ENCODE measurements at regions not wholly inside any gene's neighbourhood (a gene's known extent, or its start where the extent isn't known, plus 50 kb on each side); places are given as distances from the start of the nearest gene placed in this dataset.

- DNase-seq = no peak
Observed at GRCh38 chr10:78785991-78786390, 282.8 kb upstream of the ZMIZ1 start.

DNA sequence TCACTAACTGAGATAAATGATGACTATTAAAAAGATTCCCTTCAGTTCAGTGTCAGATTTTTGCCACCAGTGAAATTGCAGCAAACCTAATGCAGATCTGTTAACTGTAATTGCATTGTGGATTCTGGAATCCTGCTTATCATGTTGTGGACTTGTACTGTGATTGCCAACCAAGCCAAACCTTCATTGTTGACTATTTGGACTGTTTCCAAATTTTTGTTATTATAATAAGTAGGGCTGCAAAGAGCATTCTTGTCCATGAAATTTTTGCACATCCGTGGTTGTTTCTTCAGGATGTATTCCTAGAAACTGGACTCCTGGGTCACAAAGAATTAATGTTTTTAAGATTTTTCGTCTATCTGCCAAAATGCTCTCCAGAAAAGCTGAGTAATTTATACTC is 281.6 kb upstream of the ZMIZ1 start:
- DNase-seq = no peak

- DNase-seq = no peak
Observed at GRCh38 chr10:78794736-78795455, 273.9 kb upstream of the ZMIZ1 start.

DNA sequence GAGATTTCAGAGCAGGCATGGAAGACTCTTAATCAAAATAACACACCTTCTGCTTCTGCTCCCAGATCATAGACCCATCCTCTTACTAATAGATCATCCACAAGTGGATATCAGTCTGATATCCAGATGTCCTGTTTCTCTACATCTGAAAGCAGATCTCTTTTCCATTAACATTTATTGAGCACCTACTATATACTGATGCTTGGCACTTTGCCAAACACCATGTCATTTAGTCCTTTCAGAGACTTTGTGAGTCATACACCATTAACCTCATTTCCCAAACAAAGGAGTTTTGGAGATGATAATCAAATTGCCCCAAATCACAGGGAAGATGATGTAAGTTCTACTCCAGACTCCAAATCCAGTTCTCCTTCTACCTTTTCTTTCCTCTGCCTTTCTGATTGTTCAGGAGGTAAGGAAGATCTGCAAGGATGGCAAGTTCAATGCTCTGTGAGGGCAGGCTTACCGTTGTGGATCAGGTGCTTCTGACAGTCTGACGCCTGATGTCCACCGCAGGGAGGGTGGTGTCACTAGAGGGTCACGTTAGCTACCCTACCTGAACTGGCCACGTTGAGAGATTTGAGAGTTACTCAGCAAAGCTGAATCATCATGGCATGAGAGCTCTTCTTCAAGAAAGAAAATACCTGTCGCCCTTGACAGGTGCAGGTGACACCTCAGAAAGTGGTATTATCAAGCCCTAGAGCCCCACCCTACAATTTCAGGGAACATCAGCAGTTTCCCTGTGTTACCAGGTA is 269.6 kb upstream of the ZMIZ1 start:
- DNase-seq = no peak

- no peak for DNase-seq
Observed at GRCh38 chr10:78800006-78800405, 268.8 kb upstream of the ZMIZ1 start.

GRCh38 chr10:78800535-78801320 is 268.0 kb upstream of the ZMIZ1 start:
- DNase-seq = no peak

- no peak for DNase-seq
Observed at GRCh38 chr10:78802431-78802830, 266.3 kb upstream of the ZMIZ1 start.

GRCh38 chr10:78802866-78803265 is 265.9 kb upstream of the ZMIZ1 start:
- DNase-seq = no peak

GRCh38 chr10:78803710-78804109 is 265.1 kb upstream of the ZMIZ1 start:
- no peak for DNase-seq

DNA sequence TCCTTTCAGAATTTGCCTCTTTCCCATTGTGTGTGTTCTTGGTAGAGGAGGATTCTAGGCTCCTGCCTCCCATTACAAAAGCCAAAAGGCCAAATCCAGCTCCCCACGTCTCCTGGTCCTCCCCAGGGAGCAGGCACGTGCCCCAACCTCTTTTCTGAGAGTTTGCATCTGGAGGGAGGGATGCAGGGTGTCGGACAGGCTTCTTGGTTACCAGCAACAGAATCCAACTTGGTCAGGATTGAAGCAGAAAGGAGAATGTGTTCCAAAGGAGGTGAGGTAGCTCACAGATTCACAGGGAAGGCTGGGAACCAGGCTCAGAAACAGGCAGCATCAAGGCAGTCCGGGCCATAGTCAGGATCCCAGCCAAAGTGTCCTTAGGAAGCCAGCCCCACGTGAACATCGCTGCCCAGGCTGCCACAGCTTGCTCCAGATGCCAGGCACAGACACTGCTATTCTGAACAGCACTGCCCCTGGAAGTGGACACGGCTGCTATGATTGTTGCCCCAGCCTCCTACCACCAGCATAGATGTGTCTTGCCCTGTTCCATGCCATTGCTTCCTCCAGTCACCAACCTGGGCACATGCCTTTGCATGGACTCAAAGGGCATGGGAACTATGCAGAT is 264.2 kb upstream of the ZMIZ1 start:
- DNase-seq = no peak

- DNase-seq = no peak
Observed at GRCh38 chr10:78805176-78805575, 263.6 kb upstream of the ZMIZ1 start.

- no peak for DNase-seq
Observed at GRCh38 chr10:78806681-78807221, 262.0 kb upstream of the ZMIZ1 start.

GRCh38 chr10:78807504-78808203 is 261.1 kb upstream of the ZMIZ1 start:
- DNase-seq = no peak

GRCh38 chr10:78808286-78808685 is 260.5 kb upstream of the ZMIZ1 start:
- no peak for DNase-seq

DNA sequence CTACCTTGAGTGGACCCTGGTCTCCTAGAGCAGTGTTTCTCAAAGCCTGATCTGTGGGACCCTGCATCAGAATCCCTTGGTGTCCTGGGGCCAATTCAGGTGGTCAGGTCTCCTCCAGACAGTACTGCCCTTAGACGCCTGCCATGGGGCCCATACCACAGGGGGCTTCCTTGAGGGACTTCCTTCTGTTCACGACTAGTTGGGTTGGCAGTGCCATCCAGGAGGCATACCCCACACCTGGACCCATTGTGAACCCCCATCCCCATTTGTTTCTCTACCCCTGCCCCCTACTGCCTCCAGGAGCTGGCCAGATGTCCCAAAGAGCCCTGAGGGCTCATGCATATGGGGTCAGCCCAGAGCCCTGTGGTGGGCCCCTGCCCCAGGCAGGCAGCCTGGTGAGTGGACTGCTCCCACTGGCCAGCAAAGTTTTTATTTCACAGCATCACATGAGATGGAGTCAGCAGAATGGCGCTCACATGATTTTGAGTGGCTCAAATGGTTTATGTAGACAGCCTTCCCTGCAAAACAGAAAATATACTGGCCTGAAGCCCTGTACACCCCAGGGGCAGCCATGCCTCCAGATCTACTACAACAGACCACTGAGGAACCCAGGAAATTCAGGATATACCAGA is 259.9 kb upstream of the ZMIZ1 start:
- DNase-seq = no peak

- DNase-seq = no peak
Observed at GRCh38 chr10:78811174-78811573, 257.6 kb upstream of the ZMIZ1 start.

DNA sequence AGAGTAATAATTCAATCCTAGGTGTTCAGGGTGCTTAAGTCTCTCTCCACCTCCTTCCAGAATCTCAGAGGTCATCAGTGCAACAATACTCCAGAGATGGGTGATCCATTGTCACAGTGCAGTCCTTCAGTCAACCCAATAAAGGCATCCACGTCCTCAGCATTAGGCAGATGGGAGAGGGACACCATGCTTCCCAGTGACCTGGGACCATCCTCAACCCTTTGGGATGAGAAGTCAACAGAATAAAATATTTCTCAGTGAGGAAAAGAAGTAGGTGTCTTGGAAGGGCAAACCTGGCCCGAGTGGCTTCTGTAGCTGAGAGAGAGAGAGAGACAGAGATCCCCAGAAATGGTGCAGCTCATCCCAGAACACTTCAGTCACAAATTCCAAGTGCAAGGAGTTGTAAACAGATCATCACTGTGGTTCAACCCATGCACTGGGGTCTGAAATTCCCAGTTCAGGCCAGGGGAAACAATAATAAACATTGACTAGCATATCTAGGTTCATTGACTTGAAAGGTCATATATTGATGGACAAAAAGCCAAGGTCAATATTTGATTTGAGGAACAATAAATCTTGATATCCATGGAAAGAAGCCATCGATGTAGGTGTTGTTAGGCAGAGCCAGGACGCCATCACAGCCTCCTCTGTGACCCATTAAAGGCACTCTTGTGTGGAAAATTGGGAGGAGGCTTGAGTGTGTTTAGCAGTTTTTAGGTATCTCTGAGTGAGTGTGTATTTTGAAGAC is 256.0 kb upstream of the ZMIZ1 start:
- no peak for DNase-seq

- no peak for DNase-seq
Observed at GRCh38 chr10:78813526-78813925, 255.2 kb upstream of the ZMIZ1 start.

DNA sequence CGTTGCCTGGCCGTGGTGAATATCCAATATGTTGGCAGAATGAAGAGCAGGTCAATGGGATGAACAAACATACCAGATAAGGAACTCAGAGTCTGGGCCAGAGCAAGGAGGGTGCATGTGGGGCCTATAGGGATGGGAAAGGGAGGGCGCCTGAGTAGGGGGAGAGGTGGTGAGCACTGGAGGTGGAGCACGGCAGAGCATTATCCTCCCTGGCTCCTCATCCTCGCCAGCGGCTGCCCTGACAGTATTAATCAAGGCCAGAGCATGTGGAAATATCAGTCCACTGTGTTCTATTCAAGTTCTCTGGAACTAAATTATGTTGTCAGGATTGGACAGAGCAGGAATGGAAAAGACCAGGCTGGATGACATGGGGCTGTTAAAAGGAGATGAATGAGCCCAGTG is 254.8 kb upstream of the ZMIZ1 start:
- DNase-seq = no peak

DNA sequence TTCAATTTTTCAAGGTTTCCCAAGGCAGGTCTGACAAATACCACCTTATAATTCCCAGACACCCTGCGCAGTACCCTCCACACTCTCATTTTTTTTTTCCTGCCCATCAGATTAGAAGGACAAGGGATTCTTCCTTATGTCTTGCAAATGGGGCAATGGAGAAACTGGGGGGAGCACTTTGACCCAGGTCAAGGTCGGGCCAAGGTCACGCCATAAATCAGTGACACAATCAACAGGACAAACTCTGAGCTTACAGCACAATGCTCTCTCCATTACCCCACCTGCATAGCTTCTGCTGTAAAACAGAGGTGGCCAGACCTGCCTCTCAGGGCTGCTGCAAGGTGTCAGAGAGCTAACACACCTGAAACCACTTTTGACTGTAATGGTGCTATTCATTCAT is 254.4 kb upstream of the ZMIZ1 start:
- no peak for DNase-seq

DNA sequence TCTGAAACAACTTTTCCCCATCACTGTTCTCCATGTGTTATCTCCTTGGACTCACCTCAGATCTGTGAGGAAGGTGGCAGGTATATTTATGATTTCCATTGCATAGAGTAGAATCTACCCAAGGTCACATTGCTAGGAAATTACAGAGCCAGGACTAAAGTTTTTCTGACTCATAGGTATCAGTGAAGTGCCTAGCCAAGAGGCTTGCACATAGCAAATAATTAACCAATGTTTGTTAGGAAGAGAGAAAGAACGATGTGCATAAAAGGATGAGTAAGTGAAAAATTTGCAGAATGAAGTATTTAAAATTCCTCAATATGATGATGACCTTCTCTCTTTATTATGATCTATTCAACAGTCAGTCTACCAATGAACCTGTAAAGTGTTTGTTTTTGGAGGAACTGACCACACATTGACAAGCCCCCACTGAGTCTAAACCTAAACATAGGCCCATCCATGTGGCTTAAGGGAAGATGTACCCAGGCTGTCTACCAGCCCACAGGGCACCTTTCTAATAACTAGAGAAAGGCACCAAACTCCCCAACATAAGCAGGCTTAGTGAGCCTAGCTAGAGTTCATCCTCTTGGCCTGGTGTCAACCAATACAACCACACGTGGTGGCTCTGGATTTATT is 252.9 kb upstream of the ZMIZ1 start:
- no peak for DNase-seq

All from NCI-H774 (cell line).